ENCODE measurements at regions not wholly inside any gene's neighbourhood (a gene's known extent, or its start where the extent isn't known, plus 50 kb on each side); places are given as distances from the start of the nearest gene placed in this dataset.
"Not testable (repeated sequence)": the region's sequence is repeated elsewhere in the genome, so short reads cannot be mapped to it uniquely, and the experiment has no call there.

- no peak for DNase-seq
Measured at GRCh38 chr6:99801805-99802204, 192.2 kb downstream of the MCHR2 start.

GRCh38 chr6:99802396-99803031 lies 191.5 kb downstream of the MCHR2 start:
- DNase-seq: no peak

GRCh38 chr6:99808992-99809391 lies 185.0 kb downstream of the MCHR2 start:
- no peak for DNase-seq

GRCh38 chr6:99810295-99810694 lies 183.7 kb downstream of the MCHR2 start:
- DNase-seq: no peak

GRCh38 chr6:99810942-99811620 lies 182.9 kb downstream of the MCHR2 start:
- no peak for DNase-seq

- no peak for DNase-seq
Measured at GRCh38 chr6:99811636-99812035, 182.4 kb downstream of the MCHR2 start.

GRCh38 chr6:99813565-99813964 lies 180.5 kb downstream of the MCHR2 start:
- no peak for DNase-seq

GRCh38 chr6:99814230-99814928 lies 179.6 kb downstream of the MCHR2 start:
- DNase-seq: no peak

GRCh38 chr6:99816795-99817194 lies 177.2 kb downstream of the MCHR2 start:
- no peak for DNase-seq

GRCh38 chr6:99818161-99818560 lies 175.9 kb downstream of the MCHR2 start:
- no peak for DNase-seq

GRCh38 chr6:99819853-99820252 lies 174.2 kb downstream of the MCHR2 start:
- DNase-seq: no peak

- DNase-seq: no peak
Measured at GRCh38 chr6:99821164-99821563, 172.9 kb downstream of the MCHR2 start.

- peak in 3 of 56 donors; percentile 3 to 24 (median 8) for DNase-seq
Measured at GRCh38 chr6:99822741-99823512, 171.1 kb downstream of the MCHR2 start.

- not testable (repeated sequence) for DNase-seq
Measured at GRCh38 chr6:99823513-99824235, 170.3 kb downstream of the MCHR2 start.

- no peak for DNase-seq
Measured at GRCh38 chr6:99833034-99833433, 161.0 kb downstream of the MCHR2 start.

GRCh38 chr6:99836471-99836870 lies 157.6 kb downstream of the MCHR2 start:
- DNase-seq: no peak

GRCh38 chr6:99838607-99839006 lies 155.4 kb downstream of the MCHR2 start:
- no peak for DNase-seq

GRCh38 chr6:99841297-99841696 lies 152.7 kb downstream of the MCHR2 start:
- DNase-seq: no peak

- no peak for DNase-seq
Measured at GRCh38 chr6:99846006-99846405, 148.0 kb downstream of the MCHR2 start.

GRCh38 chr6:99850841-99851240 lies 143.2 kb downstream of the MCHR2 start:
- DNase-seq: no peak

- DNase-seq: no peak
Measured at GRCh38 chr6:99852031-99852430, 142.0 kb downstream of the MCHR2 start.

Data from nucleus accumbens (tissue), 56 donors.